ENCODE measurements at regions not wholly inside any gene's neighbourhood (a gene's known extent, or its start where the extent isn't known, plus 50 kb on each side); places are given as distances from the start of the nearest gene placed in this dataset.

DNA sequence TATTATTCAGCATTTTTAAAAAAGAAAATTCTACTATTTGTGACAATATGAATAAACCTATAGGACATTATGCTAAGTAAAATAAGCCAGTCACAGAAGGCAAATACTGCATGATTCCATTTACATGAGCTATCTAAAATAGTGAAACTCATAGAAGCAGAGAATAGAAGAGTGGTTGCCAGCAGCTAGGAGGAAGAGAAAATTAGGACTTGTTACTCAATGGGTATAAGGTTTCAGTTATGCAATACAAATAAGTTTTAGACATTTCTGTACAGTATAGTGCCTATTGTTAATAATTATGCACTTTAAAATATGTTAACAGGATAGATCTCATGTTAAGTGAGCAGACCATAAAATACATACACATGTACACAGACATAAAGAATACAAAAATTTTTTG is 73.8 kb upstream of the SPINK5 start:
- peaks cover 2% of the 10 kb centered on the region; the same call in 1 of the 2 replicates for H3K27me3 ChIP-seq (ENCODE audit: control insufficient read depth, low read length)
- H3K4me2 ChIP-seq (ENCODE audit: low read length) = no peak overlapping the region
- TF ChIP-seq CTCF (IDR thresholded peaks at IDR 0.05; ENCODE audit: low read depth, low read length, poor library complexity, severe bottlenecking) (no peak), EZH2phosphoT487 (IDR thresholded peaks at IDR 0.05; ENCODE audit: borderline replicate concordance, low read length) (no peak)
- no peak overlapping the region for H3K4me3 ChIP-seq (ENCODE audit: low read length)
- H3K79me2 ChIP-seq (ENCODE audit: control insufficient read depth, low read length) = no peaks in the 10 kb centered on the region
- H3K4me1 ChIP-seq (ENCODE audit: control insufficient read depth, low read length) = no peaks in the 10 kb centered on the region
- no peaks in the 10 kb centered on the region for H3F3A ChIP-seq (ENCODE audit: control insufficient read depth, insufficient read depth)
- H3K36me3 ChIP-seq (ENCODE audit: control insufficient read depth, low read length) = no peaks in the 10 kb centered on the region
- no peak overlapping the region for H3K27ac ChIP-seq (ENCODE audit: low read depth, low read length)
- H3K9me3 ChIP-seq (ENCODE audit: control insufficient read depth, insufficient read depth, low read length) = no peaks in the 10 kb centered on the region
- no peaks in the 10 kb centered on the region for H3K9me2 ChIP-seq (replicated peaks; ENCODE audit: control insufficient read depth, low read length)
- no peaks in the 10 kb centered on the region for H4K20me1 ChIP-seq (ENCODE audit: control insufficient read depth, insufficient read depth, low read depth, low read length)

DNA sequence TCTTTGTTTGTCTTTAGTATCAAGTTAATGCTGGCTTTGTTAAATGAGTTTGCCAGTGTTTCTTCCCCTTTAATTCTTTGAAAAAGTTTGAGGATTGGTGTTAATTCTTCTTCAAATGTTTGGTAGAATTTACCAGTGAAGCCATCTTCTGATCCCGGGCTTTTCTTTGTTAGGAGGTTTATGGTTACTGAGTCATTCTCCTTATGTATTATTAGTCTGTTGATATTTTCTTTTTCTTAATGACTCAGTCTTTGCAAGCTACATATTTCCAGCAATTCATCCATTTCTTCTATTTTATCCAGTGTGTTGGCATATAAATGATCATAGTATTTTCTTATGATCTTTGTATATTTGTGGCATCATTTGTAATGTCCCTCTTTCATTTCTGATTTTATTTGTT is 74.5 kb upstream of the SPINK5 start:
- peaks cover 2% of the 10 kb centered on the region; the same call in 1 of the 2 replicates for H3K27me3 ChIP-seq (ENCODE audit: control insufficient read depth, low read length)
- no peaks in the 10 kb centered on the region for H3K36me3 ChIP-seq (ENCODE audit: control insufficient read depth, low read length)
- H3K4me2 ChIP-seq (ENCODE audit: low read length) = no peak overlapping the region
- no peaks in the 10 kb centered on the region for H3K79me2 ChIP-seq (ENCODE audit: control insufficient read depth, low read length)
- no peak for TF ChIP-seq EZH2phosphoT487 (IDR thresholded peaks at IDR 0.05; ENCODE audit: borderline replicate concordance, low read length)
- TF ChIP-seq CTCF (IDR thresholded peaks at IDR 0.05; ENCODE audit: low read depth, low read length, poor library complexity, severe bottlenecking) = no peak
- no peak overlapping the region for H3K4me3 ChIP-seq (ENCODE audit: low read length)
- no peaks in the 10 kb centered on the region for H3K4me1 ChIP-seq (ENCODE audit: control insufficient read depth, low read length)
- no peaks in the 10 kb centered on the region for H4K20me1 ChIP-seq (ENCODE audit: control insufficient read depth, insufficient read depth, low read depth, low read length)
- no peaks in the 10 kb centered on the region for H3K9me2 ChIP-seq (replicated peaks; ENCODE audit: control insufficient read depth, low read length)
- no peaks in the 10 kb centered on the region for H3K9me3 ChIP-seq (ENCODE audit: control insufficient read depth, insufficient read depth, low read length)
- no peaks in the 10 kb centered on the region for H3F3A ChIP-seq (ENCODE audit: control insufficient read depth, insufficient read depth)
- no peak overlapping the region for H3K27ac ChIP-seq (ENCODE audit: low read depth, low read length)

DNA sequence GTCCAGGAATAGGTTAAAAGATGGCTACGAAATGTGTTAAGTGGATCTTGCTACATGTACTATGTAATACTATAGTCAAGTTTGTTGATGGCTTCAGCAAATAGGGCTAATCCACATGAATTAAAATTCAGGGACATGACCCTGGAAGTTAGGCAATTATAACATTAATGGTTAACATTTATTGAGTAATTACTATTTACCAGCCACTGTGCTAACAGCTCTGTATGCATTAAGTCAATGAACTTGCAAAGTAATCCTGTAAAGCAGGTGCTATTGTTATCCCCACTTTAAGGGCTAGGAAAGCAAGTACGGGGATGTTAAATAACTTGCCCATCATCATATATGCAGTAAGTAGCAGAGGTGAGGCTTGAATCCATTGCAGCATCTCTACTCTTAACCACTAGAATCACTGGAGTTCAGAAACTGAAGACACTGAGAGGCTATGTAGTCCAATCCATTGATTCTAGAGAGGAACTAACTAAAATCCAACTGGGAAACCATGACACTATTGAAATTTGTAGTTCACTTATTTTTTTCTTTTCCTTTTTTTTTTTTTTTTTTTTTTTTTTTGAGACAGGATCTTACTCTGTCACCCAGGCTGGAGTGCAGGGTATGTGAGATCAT is 77.5 kb upstream of the SPINK5 start:
- no peaks in the 10 kb centered on the region for H3F3A ChIP-seq (ENCODE audit: control insufficient read depth, insufficient read depth)
- TF ChIP-seq EZH2phosphoT487 (IDR thresholded peaks at IDR 0.05; ENCODE audit: borderline replicate concordance, low read length) (no peak), CTCF (IDR thresholded peaks at IDR 0.05; ENCODE audit: low read depth, low read length, poor library complexity, severe bottlenecking) (no peak)
- H3K9me2 ChIP-seq (replicated peaks; ENCODE audit: control insufficient read depth, low read length) = no peaks in the 10 kb centered on the region
- H3K9me3 ChIP-seq (ENCODE audit: control insufficient read depth, insufficient read depth, low read length) = no peaks in the 10 kb centered on the region
- no peak overlapping the region for H3K27ac ChIP-seq (ENCODE audit: low read depth, low read length)
- no peaks in the 10 kb centered on the region for H4K20me1 ChIP-seq (ENCODE audit: control insufficient read depth, insufficient read depth, low read depth, low read length)
- H3K27me3 ChIP-seq (ENCODE audit: control insufficient read depth, low read length) = peaks cover 2% of the 10 kb centered on the region; the same call in 1 of the 2 replicates
- no peak overlapping the region for H3K4me2 ChIP-seq (ENCODE audit: low read length)
- no peaks in the 10 kb centered on the region for H3K79me2 ChIP-seq (ENCODE audit: control insufficient read depth, low read length)
- no peak overlapping the region for H3K4me3 ChIP-seq (ENCODE audit: low read length)
- no peaks in the 10 kb centered on the region for H3K4me1 ChIP-seq (ENCODE audit: control insufficient read depth, low read length)
- no peaks in the 10 kb centered on the region for H3K36me3 ChIP-seq (ENCODE audit: control insufficient read depth, low read length)

Measured in DOHH2 (cell line).